ENCODE measurements at regions not wholly inside any gene's neighbourhood (a gene's known extent, or its start where the extent isn't known, plus 50 kb on each side); places are given as distances from the start of the nearest gene placed in this dataset.
"Not testable (repeated sequence)": the region's sequence is repeated elsewhere in the genome, so short reads cannot be mapped to it uniquely, and the experiment has no call there.

- DNase-seq, result no peak
Observed at GRCh38 chr14:99015833-99016232, 256.2 kb downstream of the BCL11B start.

GRCh38 chr14:99023371-99023770, 248.6 kb downstream of the BCL11B start:
- no peak for DNase-seq

GRCh38 chr14:99024926-99025325, 247.1 kb downstream of the BCL11B start:
- DNase-seq, result no peak

- DNase-seq, result no peak
Observed at GRCh38 chr14:99025418-99025817, 246.6 kb downstream of the BCL11B start.

- DNase-seq, result no peak
Observed at GRCh38 chr14:99026471-99026870, 245.5 kb downstream of the BCL11B start.

GRCh38 chr14:99028041-99028440, 244.0 kb downstream of the BCL11B start:
- DNase-seq, result no peak

GRCh38 chr14:99028521-99028920, 243.5 kb downstream of the BCL11B start:
- DNase-seq, result no peak

GRCh38 chr14:99029145-99029915, 242.7 kb downstream of the BCL11B start:
- DNase-seq, result no peak

GRCh38 chr14:99029916-99030305, 242.1 kb downstream of the BCL11B start:
- no peak for DNase-seq

GRCh38 chr14:99030454-99030853, 241.5 kb downstream of the BCL11B start:
- no peak for DNase-seq

- DNase-seq, result no peak
Observed at GRCh38 chr14:99032759-99033158, 239.2 kb downstream of the BCL11B start.

GRCh38 chr14:99033951-99034350, 238.0 kb downstream of the BCL11B start:
- DNase-seq, result no peak

- DNase-seq, result no peak
Observed at GRCh38 chr14:99034711-99035171, 237.3 kb downstream of the BCL11B start.

GRCh38 chr14:99035268-99035667, 236.7 kb downstream of the BCL11B start:
- no peak for DNase-seq

GRCh38 chr14:99035712-99036610, 236.0 kb downstream of the BCL11B start:
- DNase-seq, result no peak

GRCh38 chr14:99036611-99037293, 235.2 kb downstream of the BCL11B start:
- DNase-seq, result no peak

GRCh38 chr14:99037326-99037725, 234.7 kb downstream of the BCL11B start:
- DNase-seq, result not testable (repeated sequence)

GRCh38 chr14:99037777-99038430, 234.1 kb downstream of the BCL11B start:
- DNase-seq, result no peak

GRCh38 chr14:99038431-99038820, 233.6 kb downstream of the BCL11B start:
- DNase-seq, result no peak

GRCh38 chr14:99039331-99040041, 232.5 kb downstream of the BCL11B start:
- no peak for DNase-seq

GRCh38 chr14:99040052-99040451, 231.9 kb downstream of the BCL11B start:
- DNase-seq, result no peak

- no peak for DNase-seq
Observed at GRCh38 chr14:99040711-99041110, 231.3 kb downstream of the BCL11B start.

All from NCI-H774 (cell line).